NCI-H526 treated with DMSO at 0.1 percent for 48 hours (cell line): ENCODE measurements at regions not wholly inside any gene's neighbourhood (a gene's known extent, or its start where the extent isn't known, plus 50 kb on each side); places are given as distances from the start of the nearest gene placed in this dataset.
A peak's percentile ranks its signal among the peaks of the same experiment; 100 is the strongest.
"Not testable (repeated sequence)": the region's sequence is repeated elsewhere in the genome, so short reads cannot be mapped to it uniquely, and the experiment has no call there.

Source experiments
- DNase-seq: peaks from one replicate; lab custom pipeline; 2025; lab: John Stamatoyannopoulos, UW

GRCh38 chr20:60097285-60097684, 139.1 kb downstream of the CDH26 start:
- no peak for DNase-seq

DNA sequence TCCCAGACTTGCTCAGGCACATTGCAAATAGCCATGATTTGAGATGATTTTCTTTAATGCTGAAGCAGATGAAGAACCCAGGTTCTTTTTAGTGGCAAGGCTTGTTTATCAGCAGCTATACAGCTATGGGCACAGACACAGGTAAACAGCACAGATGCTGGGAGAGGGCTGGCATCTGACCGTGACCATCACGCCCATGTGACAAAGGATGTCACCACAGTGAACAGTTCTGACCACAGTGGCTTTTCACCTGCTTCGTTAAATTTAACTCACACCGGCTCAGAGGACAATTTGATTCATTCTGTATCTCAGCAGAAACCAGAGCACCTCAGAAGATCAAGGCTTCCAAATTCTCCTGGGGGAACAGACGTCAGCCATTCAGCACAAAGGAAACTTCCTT, 142.6 kb downstream of the CDH26 start:
- DNase-seq, result no peak

- no peak for DNase-seq
These were observed 143.1 kb downstream of the CDH26 start for GRCh38 chr20:60101201-60101890.

GRCh38 chr20:60101891-60102281, 143.7 kb downstream of the CDH26 start:
- no peak for DNase-seq

DNA sequence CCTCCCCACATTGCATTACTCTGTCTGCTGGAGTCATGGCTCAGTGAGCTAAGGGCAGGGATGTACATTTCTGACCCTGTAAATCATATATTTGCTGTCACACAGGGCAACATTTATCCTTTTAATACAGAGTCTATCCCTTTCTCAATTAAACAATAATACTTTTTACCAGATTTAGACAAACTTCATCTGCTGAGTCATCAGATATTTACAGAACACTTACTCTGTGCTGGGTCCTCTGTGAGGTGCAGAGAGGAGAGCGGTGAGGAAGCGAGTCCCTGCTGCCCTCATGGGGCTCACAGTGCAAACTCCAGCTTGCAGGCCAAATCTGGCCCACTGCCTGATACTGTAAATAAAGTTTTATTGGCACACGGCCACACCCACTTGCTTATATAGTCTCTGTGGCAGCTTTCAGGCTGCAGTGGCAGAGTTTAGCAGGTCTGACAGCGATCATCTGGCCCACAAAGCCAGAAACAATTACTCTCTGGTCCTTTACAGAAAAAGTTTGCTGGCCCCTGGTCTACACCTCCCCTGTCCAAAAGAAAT, 144.5 kb downstream of the CDH26 start:
- no peak for DNase-seq

- no peak for DNase-seq
These were observed 147.0 kb downstream of the CDH26 start for GRCh38 chr20:60104993-60105803.

GRCh38 chr20:60106186-60106585, 148.0 kb downstream of the CDH26 start:
- DNase-seq, result not testable (repeated sequence)

- no peak for DNase-seq
These were observed 149.6 kb downstream of the CDH26 start for GRCh38 chr20:60107621-60108390.

GRCh38 chr20:60108397-60108796, 150.2 kb downstream of the CDH26 start:
- no peak for DNase-seq

DNA sequence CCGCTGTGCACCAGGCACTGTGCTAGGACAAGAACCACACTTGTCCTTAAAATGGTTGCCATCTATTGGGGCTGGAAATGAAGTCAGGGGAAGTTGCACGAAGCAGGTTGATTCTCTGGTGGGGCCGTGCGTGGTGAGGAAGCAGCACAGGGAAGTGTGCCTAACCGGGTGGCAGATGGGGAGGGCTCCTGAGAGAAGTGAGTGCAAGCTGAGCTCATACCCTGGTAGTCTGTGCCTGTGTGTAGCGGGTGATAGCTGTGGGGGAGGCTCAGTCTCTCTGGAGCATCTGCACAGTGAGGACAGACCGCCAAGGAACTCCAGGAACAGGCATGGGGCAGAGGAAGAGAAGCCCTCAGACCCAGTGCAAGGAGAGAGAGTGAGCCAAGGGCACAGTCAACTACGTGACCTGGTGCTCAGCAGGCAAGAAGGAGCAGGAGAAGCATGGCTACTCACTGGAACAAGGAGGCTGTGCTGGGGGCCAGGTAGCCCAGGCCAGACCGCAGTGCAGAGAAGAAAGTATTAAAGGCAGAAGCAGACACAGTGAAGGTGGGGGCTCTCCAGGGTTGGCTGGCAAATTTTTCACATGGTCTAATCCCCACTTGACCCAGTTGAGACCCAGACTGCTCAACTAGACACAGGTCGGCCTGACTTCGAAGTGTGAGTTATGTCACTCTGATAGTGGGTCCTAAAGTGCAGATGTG, 155.0 kb downstream of the CDH26 start:
- no peak for DNase-seq

DNA sequence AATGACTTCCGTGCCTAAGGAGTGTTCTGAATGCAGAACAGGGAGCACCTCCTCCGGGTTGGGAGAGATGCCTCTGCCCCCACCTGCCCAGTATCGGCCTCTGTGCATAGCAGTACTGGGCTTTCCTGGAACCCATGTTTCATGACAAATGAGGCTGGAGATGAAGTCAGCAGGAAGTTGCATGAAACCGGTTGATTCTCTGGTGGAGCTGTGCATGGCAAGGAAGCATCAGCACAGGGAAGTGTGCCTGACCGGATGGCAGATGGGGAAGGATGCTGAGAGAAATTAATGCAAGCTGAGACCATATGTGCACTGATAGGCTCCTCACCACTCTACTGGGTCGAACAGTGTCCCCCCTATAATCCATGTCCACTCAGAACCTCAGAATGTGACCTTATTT, 155.5 kb downstream of the CDH26 start:
- no peak for DNase-seq

- DNase-seq, result no peak
These were observed 157.2 kb downstream of the CDH26 start for GRCh38 chr20:60115451-60115850.

GRCh38 chr20:60116128-60116909, 158.1 kb downstream of the CDH26 start:
- DNase-seq, result no peak

DNA sequence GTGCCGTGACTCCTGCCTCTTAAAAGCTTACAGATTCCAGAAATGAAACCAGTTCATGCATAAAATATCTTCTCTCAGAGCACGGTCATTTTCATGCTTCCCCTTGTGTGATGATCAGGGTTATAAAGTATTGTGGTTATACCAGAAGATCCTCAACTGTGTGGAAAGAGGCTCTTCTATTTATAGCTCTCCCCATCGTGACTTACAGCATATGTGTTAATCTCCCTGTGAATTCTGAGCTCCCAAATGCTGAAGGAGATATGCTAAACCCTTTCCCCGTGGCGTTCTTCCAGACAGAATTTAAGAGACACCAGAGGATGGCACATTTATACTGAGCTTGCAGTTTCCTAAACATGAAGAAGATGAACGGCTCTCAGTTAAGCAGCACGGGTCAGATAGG, 158.8 kb downstream of the CDH26 start:
- DNase-seq, result peak; percentile 57

- DNase-seq, result no peak
These were observed 163.7 kb downstream of the CDH26 start for GRCh38 chr20:60121903-60122302.

- no peak for DNase-seq
These were observed 164.4 kb downstream of the CDH26 start for GRCh38 chr20:60122671-60123070.

DNA sequence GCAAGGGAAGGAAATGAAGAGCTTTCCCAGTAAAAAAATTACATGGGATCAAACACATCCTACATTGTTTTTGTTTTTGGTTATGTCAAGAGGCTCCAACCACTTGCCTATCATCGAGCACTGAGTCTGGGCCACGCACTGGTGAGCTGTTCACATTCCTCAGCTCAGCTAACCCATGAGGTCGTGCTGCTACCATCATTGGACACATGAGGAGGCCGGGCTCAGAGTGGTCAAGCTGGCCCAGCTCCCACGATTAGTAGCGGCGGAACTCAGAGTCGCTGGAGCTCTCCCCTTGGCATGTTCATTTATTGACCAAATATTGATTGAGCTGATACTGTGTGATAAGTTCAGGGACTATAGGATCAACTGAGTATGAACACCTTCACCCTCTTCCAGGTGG, 164.9 kb downstream of the CDH26 start:
- no peak for DNase-seq

GRCh38 chr20:60123652-60124051, 165.4 kb downstream of the CDH26 start:
- DNase-seq, result no peak

GRCh38 chr20:60124776-60125381, 166.7 kb downstream of the CDH26 start:
- DNase-seq, result no peak

GRCh38 chr20:60125513-60125912, 167.3 kb downstream of the CDH26 start:
- no peak for DNase-seq

GRCh38 chr20:60126975-60127374, 168.8 kb downstream of the CDH26 start:
- DNase-seq, result no peak
